ENCODE measurements at regions not wholly inside any gene's neighbourhood (a gene's known extent, or its start where the extent isn't known, plus 50 kb on each side); places are given as distances from the start of the nearest gene placed in this dataset.

DNA sequence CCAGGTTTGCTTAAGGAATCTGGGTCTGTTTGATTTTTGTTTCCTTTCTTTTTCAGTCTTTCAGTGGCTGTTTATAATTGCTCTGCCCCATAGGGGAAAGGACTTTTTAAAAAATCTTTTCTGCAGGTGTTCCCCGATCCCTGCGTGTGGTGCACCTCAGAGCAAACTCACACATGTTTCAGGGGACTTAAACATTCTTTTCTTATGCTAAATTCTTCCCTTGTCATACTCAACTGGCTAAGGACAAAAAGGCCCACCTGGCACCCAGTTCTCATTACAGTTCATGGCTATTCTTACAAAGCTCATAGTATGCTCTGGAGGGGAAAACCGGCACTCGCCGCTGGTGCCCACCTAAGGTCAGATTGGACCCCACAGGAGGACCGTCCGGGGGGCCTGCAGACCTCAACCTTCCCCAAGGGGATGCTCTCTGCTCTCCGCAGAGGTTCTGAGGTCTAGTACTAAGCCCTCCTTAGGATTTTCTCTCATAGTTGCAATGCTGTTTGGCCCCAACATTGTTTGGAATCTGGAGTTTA is 220.3 kb downstream of the HGF start:
- no peak for TF ChIP-seq SP1 (IDR thresholded peaks at IDR 0.05)
- TF ChIP-seq FOXK2 (IDR thresholded peaks at IDR 0.05): no peak
- TF ChIP-seq TARDBP (IDR thresholded peaks at IDR 0.05): no peak
- TF ChIP-seq CTBP1 (IDR thresholded peaks at IDR 0.05; ENCODE audit: borderline replicate concordance): no peak
- TF ChIP-seq BHLHE40 (IDR thresholded peaks at IDR 0.05; ENCODE audit: borderline replicate concordance): no peak
- no peak for TF ChIP-seq SUZ12 (IDR thresholded peaks at IDR 0.05)
- TF ChIP-seq NFRKB (IDR thresholded peaks at IDR 0.05): no peak
- no peak for TF ChIP-seq FOXA1 (IDR thresholded peaks at IDR 0.05)
- TF ChIP-seq L3MBTL2 (conservative IDR thresholded peaks at IDR 0.05): no peak
- TF ChIP-seq FOXM1 (IDR thresholded peaks at IDR 0.05; ENCODE audit: borderline replicate concordance): no peak
- TF ChIP-seq HDGF (IDR thresholded peaks at IDR 0.05; ENCODE audit: borderline replicate concordance): no peak
- TF ChIP-seq ARNT (IDR thresholded peaks at IDR 0.05): no peak

Data from HEK293T (cell line).